GM23338 (cell line): ENCODE measurements at regions not wholly inside any gene's neighbourhood (a gene's known extent, or its start where the extent isn't known, plus 50 kb on each side); places are given as distances from the start of the nearest gene placed in this dataset.

ENCODE experiments used
- ATAC-seq: fragments of 200-7000 bp; cut with Tn5 transposase; 3 replicates; pipeline ENCODE4 v1.9.1; 2020
- DNase-seq: peaks from one replicate; pipeline ENCODE4 v3.0.0-alpha.2; 2015; ENCODE audit warnings: low spot score
- H2AFZ ChIP-seq: fragments of 200-600 bp; sonication (generic); 2 replicates; pipeline ENCODE4 v1.8.0; 2016; ENCODE audit warnings: antibody characterized with exemption, mild to moderate bottlenecking, moderate library complexity
- H3F3A ChIP-seq: fragments of 200-600 bp; sonication (generic); replicated peaks from 2 replicates; pipeline ENCODE4 v1.8.0; 2017; ENCODE audit warnings: antibody characterized with exemption, mixed run types, low read depth
- H3K27ac ChIP-seq: fragments of 200-600 bp; sonication (generic); 2 replicates; pipeline ENCODE4 v1.6.1; 2016; ENCODE audit warnings: low read depth
- H3K27me3 ChIP-seq: fragments of 200-600 bp; sonication (generic); 2 replicates; pipeline ENCODE4 v1.8.0; 2016; ENCODE audit warnings: mild to moderate bottlenecking, mixed run types, moderate library complexity; ENCODE audit not compliant: insufficient read depth
- H3K36me3 ChIP-seq: fragments of 200-600 bp; sonication (generic); 2 replicates; pipeline ENCODE4 v1.8.0; 2016; ENCODE audit warnings: mild to moderate bottlenecking; ENCODE audit not compliant: insufficient read depth
- H3K4me1 ChIP-seq: fragments of 200-600 bp; sonication (generic); 2 replicates; pipeline ENCODE4 v1.8.0; 2016; ENCODE audit warnings: mild to moderate bottlenecking, moderate library complexity; ENCODE audit not compliant: insufficient read depth
- H3K4me2 ChIP-seq: fragments of 200-600 bp; sonication (generic); 2 replicates; pipeline ENCODE4 v1.7.1; 2017; ENCODE audit warnings: mixed run types
- H3K4me3 ChIP-seq: fragments of 200-600 bp; sonication (generic); 2 replicates; pipeline ENCODE4 v1.6.1; 2016; ENCODE audit warnings: mixed run types
- H3K79me2 ChIP-seq: fragments of 200-600 bp; sonication (generic); replicated peaks from 2 replicates; pipeline ENCODE4 v1.8.0; 2017; ENCODE audit warnings: mild to moderate bottlenecking; ENCODE audit not compliant: insufficient read depth
- H3K9me2 ChIP-seq: fragments of 200-600 bp; sonication (generic); 2 replicates; pipeline ENCODE4 v1.8.0; 2017; ENCODE audit not compliant: insufficient read depth
- H4K20me1 ChIP-seq: fragments of 200-600 bp; sonication (generic); replicated peaks from 2 replicates; pipeline ENCODE4 v1.8.0; 2017; ENCODE audit warnings: mild to moderate bottlenecking; ENCODE audit not compliant: insufficient read depth
- H3K27ac Mint-ChIP-seq: 2 replicates; pipeline ENCODE4 v1.8.0; 2020; ENCODE audit warnings: inconsistent platforms, mild to moderate bottlenecking, moderate library complexity, mixed read lengths
- H3K27me3 Mint-ChIP-seq: 3 replicates; pipeline ENCODE4 v1.8.0; 2022; ENCODE audit warnings: low read depth, mild to moderate bottlenecking, moderate library complexity, mixed read lengths, inconsistent platforms; ENCODE audit not compliant: insufficient read depth, poor library complexity
- H3K36me3 Mint-ChIP-seq: 3 replicates; pipeline ENCODE4 v1.8.0; 2021; ENCODE audit warnings: low read depth, mild to moderate bottlenecking, inconsistent platforms, moderate library complexity, mixed read lengths
- H3K4me1 Mint-ChIP-seq: 3 replicates; pipeline ENCODE4 v1.8.0; 2020; ENCODE audit warnings: mild to moderate bottlenecking, inconsistent platforms, mixed read lengths
- H3K4me3 Mint-ChIP-seq: 3 replicates; pipeline ENCODE4 v1.8.0; 2021; ENCODE audit warnings: moderate library complexity, mild to moderate bottlenecking, inconsistent platforms, mixed read lengths
- H3K9me3 Mint-ChIP-seq: 3 replicates; pipeline ENCODE4 v1.8.0; 2020; ENCODE audit warnings: moderate library complexity, mild to moderate bottlenecking, inconsistent platforms, mixed read lengths
- CREB1 ChIP-seq: fragments of 250-450 bp; sonication (Bioruptor Pico); IDR thresholded peaks from 2 replicates; pipeline ENCODE4 v1.5.0; 2020; ENCODE audit warnings: low read depth, mild to moderate bottlenecking, moderate library complexity
- CTCF ChIP-seq, 2 experiments: fragments of 200-600 bp in 1 of 2; sonication (generic) in 1 of 2; conservative IDR thresholded peaks; 2 replicates each; pipeline versions ENCODE4 v1.5.1 to v1.6.1; 2016 to 2017; ENCODE audit warnings: antibody characterized with exemption in 2 of 2, low read depth in 2 of 2, mild to moderate bottlenecking in 2 of 2, moderate library complexity in 1 of 2
- EZH2phosphoT487 ChIP-seq: fragments of 200-600 bp; sonication (generic); IDR thresholded peaks from one replicate; pipeline ENCODE4 v1.8.1; 2018; ENCODE audit warnings: antibody characterized with exemption; ENCODE audit not compliant: unreplicated experiment
- JUNB ChIP-seq: IDR thresholded peaks from one replicate; pipeline ENCODE4 v1.6.1; 2016; ENCODE audit warnings: antibody characterized with exemption; ENCODE audit not compliant: unreplicated experiment
- NANOG ChIP-seq: IDR thresholded peaks from 2 replicates; pipeline ENCODE4 v1.6.1; 2016; ENCODE audit warnings: antibody characterized with exemption, borderline replicate concordance
- POLR2AphosphoS5 ChIP-seq: IDR thresholded peaks from 2 replicates; pipeline ENCODE4 v1.6.1; 2016; ENCODE audit warnings: antibody characterized with exemption, low read depth
- STAT1 ChIP-seq: IDR thresholded peaks from one replicate; pipeline ENCODE4 v1.6.1; 2016; ENCODE audit warnings: antibody characterized with exemption; ENCODE audit not compliant: unreplicated experiment
- ZNF331 ChIP-seq: fragments of 250-450 bp; sonication (Bioruptor Pico); IDR thresholded peaks from 2 replicates; pipeline ENCODE4 v1.5.0; 2020; ENCODE audit warnings: low read depth, mild to moderate bottlenecking, moderate library complexity
- TF ChIP-seq, protein P1 (sequence below): IDR thresholded peaks from one replicate; pipeline ENCODE4 v1.6.1; 2018; ENCODE audit warnings: antibody characterized with exemption; ENCODE audit not compliant: unreplicated experiment

DNA sequence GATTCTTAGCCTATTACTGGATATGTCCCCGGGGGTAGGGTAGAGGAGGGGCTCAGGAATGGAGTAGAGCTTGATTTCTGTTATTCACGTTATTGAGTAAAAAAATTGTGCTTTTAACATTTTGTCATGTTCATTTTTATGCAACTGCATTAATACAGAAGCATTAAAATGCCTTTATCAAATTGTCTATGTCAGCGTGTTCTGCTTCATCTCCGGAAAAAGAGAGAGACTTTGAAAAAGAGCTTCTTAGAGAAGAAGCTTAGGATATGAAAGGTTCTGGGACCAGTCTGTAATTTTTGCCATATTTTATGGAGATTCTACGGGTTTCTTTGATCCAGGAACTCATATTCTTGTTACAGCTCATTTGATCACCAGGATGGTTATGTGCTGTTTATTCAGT, 82.0 kb downstream of the SLC10A2 start:
- H3K27me3 Mint-ChIP-seq, result peaks cover 3% of the 10 kb centered on the region
- Histone ChIP-seq H3K27ac (no peak overlapping the region), H2AFZ (no peak overlapping the region), H3K4me3 (no peak overlapping the region), H3K4me1 (no peaks in the 10 kb centered on the region), H3F3A (no peaks in the 10 kb centered on the region), H3K79me2 (no peaks in the 10 kb centered on the region), H4K20me1 (no peaks in the 10 kb centered on the region), H3K4me2 (no peak overlapping the region), H3K9me2 (no peaks in the 10 kb centered on the region; the same call in 1 of the 2 replicates), H3K27me3 (no peaks in the 10 kb centered on the region), H3K36me3 (no peaks in the 10 kb centered on the region)
- H3K36me3 Mint-ChIP-seq, result peaks cover 26% of the 10 kb centered on the region
- no peak for ATAC-seq
- no peak for DNase-seq
- peaks cover 34% of the 10 kb centered on the region for H3K9me3 Mint-ChIP-seq
- TF ChIP-seq JUNB (no peak), CREB1 (CRISPR knock-in tag) (no peak), STAT1 (no peak), NANOG (no peak), POLR2AphosphoS5 (no peak), CTCF (conservative IDR thresholded peaks at IDR 0.05; ENCODE audit: low read depth in 2 of 2) (no peak), EZH2phosphoT487 (no peak)
- TF ChIP-seq, protein P1, sequence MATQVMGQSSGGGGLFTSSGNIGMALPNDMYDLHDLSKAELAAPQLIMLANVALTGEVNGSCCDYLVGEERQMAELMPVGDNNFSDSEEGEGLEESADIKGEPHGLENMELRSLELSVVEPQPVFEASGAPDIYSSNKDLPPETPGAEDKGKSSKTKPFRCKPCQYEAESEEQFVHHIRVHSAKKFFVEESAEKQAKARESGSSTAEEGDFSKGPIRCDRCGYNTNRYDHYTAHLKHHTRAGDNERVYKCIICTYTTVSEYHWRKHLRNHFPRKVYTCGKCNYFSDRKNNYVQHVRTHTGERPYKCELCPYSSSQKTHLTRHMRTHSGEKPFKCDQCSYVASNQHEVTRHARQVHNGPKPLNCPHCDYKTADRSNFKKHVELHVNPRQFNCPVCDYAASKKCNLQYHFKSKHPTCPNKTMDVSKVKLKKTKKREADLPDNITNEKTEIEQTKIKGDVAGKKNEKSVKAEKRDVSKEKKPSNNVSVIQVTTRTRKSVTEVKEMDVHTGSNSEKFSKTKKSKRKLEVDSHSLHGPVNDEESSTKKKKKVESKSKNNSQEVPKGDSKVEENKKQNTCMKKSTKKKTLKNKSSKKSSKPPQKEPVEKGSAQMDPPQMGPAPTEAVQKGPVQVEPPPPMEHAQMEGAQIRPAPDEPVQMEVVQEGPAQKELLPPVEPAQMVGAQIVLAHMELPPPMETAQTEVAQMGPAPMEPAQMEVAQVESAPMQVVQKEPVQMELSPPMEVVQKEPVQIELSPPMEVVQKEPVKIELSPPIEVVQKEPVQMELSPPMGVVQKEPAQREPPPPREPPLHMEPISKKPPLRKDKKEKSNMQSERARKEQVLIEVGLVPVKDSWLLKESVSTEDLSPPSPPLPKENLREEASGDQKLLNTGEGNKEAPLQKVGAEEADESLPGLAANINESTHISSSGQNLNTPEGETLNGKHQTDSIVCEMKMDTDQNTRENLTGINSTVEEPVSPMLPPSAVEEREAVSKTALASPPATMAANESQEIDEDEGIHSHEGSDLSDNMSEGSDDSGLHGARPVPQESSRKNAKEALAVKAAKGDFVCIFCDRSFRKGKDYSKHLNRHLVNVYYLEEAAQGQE, result no peak
- no peak overlapping the region for H3K27ac Mint-ChIP-seq
- no peaks in the 10 kb centered on the region for H3K4me1 Mint-ChIP-seq
- H3K4me3 Mint-ChIP-seq, result no peak overlapping the region

- no peaks in the 10 kb centered on the region for H3K36me3 ChIP-seq
- no peaks in the 10 kb centered on the region for H3K4me1 ChIP-seq
- H3K27me3 ChIP-seq, result no peaks in the 10 kb centered on the region
- ATAC-seq (no peak), DNase-seq (no peak)
- no peaks in the 10 kb centered on the region for H3K4me1 Mint-ChIP-seq
- H3K27ac Mint-ChIP-seq, result no peak overlapping the region
- no peak overlapping the region for H3K4me2 ChIP-seq
- H3K36me3 Mint-ChIP-seq, result peaks cover 23% of the 10 kb centered on the region
- no peaks in the 10 kb centered on the region for H4K20me1 ChIP-seq
- peaks cover 3% of the 10 kb centered on the region for H3K27me3 Mint-ChIP-seq
- H3K9me3 Mint-ChIP-seq, result peaks cover 28% of the 10 kb centered on the region
- H3K27ac ChIP-seq, result no peak overlapping the region
- no peaks in the 10 kb centered on the region; the same call in 1 of the 2 replicates for H3K9me2 ChIP-seq
- no peaks in the 10 kb centered on the region for H3K79me2 ChIP-seq
- no peak overlapping the region for H3K4me3 ChIP-seq
- TF ChIP-seq ZNF331 (no peak), EZH2phosphoT487 (no peak)
- no peaks in the 10 kb centered on the region for H3F3A ChIP-seq
- no peak overlapping the region for H3K4me3 Mint-ChIP-seq
- H2AFZ ChIP-seq, result no peak overlapping the region
Observed at GRCh38 chr13:102983496-102983895, 82.7 kb downstream of the SLC10A2 start.
